ENCODE measurements at regions not wholly inside any gene's neighbourhood (a gene's known extent, or its start where the extent isn't known, plus 50 kb on each side); places are given as distances from the start of the nearest gene placed in this dataset.
A peak's percentile ranks its signal among the peaks of the same experiment; 100 is the strongest.
"Not testable (repeated sequence)": the region's sequence is repeated elsewhere in the genome, so short reads cannot be mapped to it uniquely, and the experiment has no call there.

DNA sequence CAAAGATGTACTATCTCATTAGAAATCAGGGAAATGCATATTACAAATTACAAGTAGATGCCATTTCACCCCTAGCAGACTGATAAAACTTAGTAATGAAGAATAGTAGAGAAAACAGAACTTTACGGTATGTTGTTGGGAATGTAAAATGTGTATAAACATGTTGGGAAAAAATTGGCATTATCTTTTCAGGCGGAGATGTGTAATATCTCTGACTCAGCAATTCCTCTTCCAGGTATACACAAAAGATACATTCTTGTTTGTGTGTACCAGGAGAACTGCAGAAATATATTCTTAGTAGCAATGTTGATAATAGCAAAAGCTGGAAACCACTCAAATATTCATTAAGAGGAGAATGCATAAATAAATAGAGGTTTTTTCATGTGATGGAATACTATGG is 204.5 kb downstream of the LPIN1 start:
- ATAC-seq: no peak
- no peak overlapping the region for H3K27ac Mint-ChIP-seq
- H3K9me3 Mint-ChIP-seq: no peaks in the 10 kb centered on the region
- no peaks in the 10 kb centered on the region for H3K36me3 Mint-ChIP-seq
- H3K4me3 Mint-ChIP-seq: no peak overlapping the region
- H3K4me1 Mint-ChIP-seq (ENCODE audit: low read depth in 2 of 2): peaks cover 0 to 3% of the 10 kb centered on the region in 2 donors
- no peak for DNase-seq (ENCODE audit: low spot score)
- H3K27me3 Mint-ChIP-seq: peaks cover 22 to 28% of the 10 kb centered on the region in 2 donors

DNA sequence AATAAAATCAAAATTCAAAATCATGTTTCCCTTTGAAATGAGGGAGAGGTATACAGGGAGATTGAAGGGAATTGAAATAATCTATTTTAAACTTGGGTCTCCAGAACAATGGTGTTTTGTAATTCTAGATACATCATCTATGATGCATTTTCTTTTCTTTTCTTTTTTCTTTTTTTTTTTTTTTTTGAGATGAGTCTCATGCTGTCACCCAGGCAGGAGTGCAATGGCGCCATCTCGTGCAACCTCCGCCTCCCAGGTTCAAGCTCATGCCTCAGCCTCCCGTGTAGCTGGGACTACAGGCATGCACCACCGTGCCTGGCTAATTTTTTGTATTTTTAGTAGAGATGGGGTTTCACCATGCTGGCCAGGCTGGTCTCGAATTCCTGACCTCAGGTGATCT is 205.1 kb downstream of the LPIN1 start:
- H3K27ac Mint-ChIP-seq; ATAC-seq; DNase-seq (ENCODE audit: low spot score); H3K4me1 Mint-ChIP-seq (ENCODE audit: low read depth in 2 of 2); H3K36me3 Mint-ChIP-seq; H3K9me3 Mint-ChIP-seq; H3K4me3 Mint-ChIP-seq: not testable (repeated sequence)
- H3K27me3 Mint-ChIP-seq: peaks cover 26 to 34% of the 10 kb centered on the region in 2 donors

DNA sequence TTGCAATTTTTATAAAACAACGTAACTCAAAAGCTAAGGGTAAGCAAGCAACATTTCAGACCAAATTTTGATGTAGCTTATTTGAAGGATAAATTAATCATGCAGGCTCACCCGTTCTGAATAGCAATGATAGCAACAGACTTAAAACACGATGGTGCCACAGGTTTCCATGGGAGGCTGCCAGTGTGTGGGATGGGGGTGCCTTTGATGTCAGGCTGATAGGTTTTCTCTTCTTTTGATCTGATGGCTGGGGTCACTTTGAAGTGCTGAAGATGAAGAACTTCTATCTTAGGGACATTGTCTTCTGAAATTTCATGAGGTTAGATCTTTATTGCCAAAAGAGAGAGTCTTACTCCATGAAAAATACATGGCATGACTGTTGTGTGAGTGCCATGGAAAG is 206.8 kb downstream of the LPIN1 start:
- no peak overlapping the region for H3K27ac Mint-ChIP-seq
- ATAC-seq (no peak), DNase-seq (ENCODE audit: low spot score) (no peak)
- H3K36me3 Mint-ChIP-seq: no peaks in the 10 kb centered on the region
- H3K27me3 Mint-ChIP-seq: peaks cover 30 to 43% of the 10 kb centered on the region in 2 donors
- H3K9me3 Mint-ChIP-seq: no peaks in the 10 kb centered on the region
- no peak overlapping the region for H3K4me3 Mint-ChIP-seq
- peaks cover 0 to 3% of the 10 kb centered on the region in 2 donors for H3K4me1 Mint-ChIP-seq (ENCODE audit: low read depth in 2 of 2)

DNA sequence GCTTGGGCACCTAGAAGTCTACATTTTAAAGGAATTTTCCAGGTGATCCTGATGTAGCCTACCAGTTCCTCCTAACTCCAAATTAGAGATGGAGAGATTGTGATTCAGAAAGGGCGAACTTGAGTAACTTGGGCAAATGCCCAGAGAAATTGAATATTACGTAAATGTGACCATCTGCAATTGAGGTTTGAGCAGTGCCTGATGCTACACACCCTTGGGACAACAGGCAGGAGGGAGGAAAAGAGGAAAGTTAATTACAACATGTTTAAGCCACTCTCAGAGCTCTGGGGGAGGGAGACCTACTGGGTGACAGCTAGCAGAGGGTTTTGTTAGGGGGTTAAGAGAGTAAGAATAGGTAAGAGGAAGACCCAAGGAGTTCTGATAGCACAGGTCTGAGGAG is 208.9 kb downstream of the LPIN1 start:
- Mint-ChIP-seq H3K9me3 (no peaks in the 10 kb centered on the region), H3K4me1 (ENCODE audit: low read depth in 2 of 2) (peaks cover 0 to under 1% of the 10 kb centered on the region in 2 donors), H3K27me3 (peaks cover 36 to 57% of the 10 kb centered on the region in 2 donors), H3K36me3 (no peaks in the 10 kb centered on the region), H3K4me3 (no peak overlapping the region), H3K27ac (no peak overlapping the region)
- ATAC-seq (no peak), DNase-seq (ENCODE audit: low spot score) (no peak)

DNA sequence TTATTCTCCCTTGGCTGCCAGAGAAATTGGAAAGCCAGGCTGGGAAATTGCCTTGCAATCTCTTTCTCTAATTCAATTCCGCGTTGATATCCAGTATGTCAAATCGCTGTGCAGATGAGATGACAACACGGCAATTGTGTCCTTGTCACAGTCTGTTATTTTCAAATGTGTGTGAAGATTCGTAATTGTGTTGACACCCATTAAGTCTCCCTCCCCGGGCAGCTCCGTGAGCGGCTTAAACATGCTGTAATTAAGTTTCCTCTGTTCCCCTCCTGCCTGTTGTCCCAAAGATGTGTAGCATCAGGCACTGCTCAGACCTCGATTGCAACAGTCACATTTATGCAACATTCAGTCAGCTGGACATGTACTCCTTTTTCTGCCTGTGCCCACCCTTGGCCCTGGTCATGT is 209.5 kb downstream of the LPIN1 start:
- no peak overlapping the region for H3K27ac Mint-ChIP-seq
- no peaks in the 10 kb centered on the region for H3K9me3 Mint-ChIP-seq
- no peak for DNase-seq (ENCODE audit: low spot score)
- no peak overlapping the region for H3K4me3 Mint-ChIP-seq
- no peaks in the 10 kb centered on the region for H3K4me1 Mint-ChIP-seq (ENCODE audit: low read depth in 2 of 2)
- H3K27me3 Mint-ChIP-seq: peaks cover 36 to 57% of the 10 kb centered on the region in 2 donors
- no peak for ATAC-seq
- H3K36me3 Mint-ChIP-seq: no peaks in the 10 kb centered on the region

DNA sequence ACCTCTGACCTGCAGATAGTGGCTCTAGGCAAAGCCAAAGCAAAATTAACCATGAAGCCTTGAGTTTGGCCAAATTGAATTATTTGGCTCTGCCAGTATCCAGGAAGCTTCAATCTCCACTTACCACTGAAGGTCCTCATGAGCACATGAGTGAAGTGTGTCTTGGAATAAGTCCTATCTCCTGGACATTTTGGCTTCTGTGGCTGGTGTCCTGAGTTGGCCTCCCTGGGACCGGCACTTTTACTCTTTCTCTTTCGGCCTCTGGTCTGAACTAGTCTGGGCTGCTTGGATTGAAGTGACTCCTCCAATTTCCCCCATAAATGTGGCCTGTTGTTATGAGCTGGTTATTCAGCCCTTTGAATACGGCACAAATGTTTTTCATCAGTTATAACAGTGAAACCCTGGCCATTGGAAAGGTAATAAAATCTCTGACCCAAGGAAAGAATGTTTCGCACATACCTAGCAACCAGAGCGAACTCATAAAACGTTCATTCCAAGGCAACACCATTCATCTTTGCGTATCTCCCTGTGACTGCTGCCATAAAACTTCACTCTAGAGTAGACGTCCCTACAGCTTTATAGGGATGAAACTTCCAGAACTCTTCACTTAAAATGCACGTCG is 216.4 kb downstream of the LPIN1 start:
- H3K27ac Mint-ChIP-seq: no peak overlapping the region
- H3K27me3 Mint-ChIP-seq: peaks cover 20 to 32% of the 10 kb centered on the region in 2 donors
- peaks cover 4% of the 10 kb centered on the region for H3K36me3 Mint-ChIP-seq
- no peak overlapping the region for H3K4me3 Mint-ChIP-seq
- H3K9me3 Mint-ChIP-seq: no peaks in the 10 kb centered on the region
- DNase-seq (ENCODE audit: low spot score) (no peak), ATAC-seq (no peak)
- H3K4me1 Mint-ChIP-seq (ENCODE audit: low read depth in 2 of 2): no peaks in the 10 kb centered on the region

DNA sequence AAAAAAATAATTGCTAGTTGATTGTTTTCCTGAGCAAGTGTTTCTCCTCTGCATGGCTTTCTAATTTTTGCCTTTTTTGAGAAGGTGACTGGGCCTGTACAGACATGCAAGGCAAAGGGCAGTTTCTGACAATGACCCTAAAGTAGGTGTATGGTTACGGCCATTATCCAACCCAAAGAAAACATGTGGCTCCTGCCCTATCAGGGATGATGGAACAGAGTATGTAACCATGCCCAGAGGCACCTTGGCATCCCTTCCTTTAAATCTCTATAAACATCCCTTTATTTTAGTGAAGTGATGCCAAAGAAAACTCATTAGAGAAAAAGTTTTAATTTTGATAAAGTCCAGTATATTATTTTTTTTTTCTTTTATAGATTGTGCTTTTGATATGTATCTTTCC is 217.5 kb downstream of the LPIN1 start:
- no peak overlapping the region for H3K27ac Mint-ChIP-seq
- peaks cover 4% of the 10 kb centered on the region for H3K36me3 Mint-ChIP-seq
- H3K9me3 Mint-ChIP-seq: no peaks in the 10 kb centered on the region
- ATAC-seq (no peak), DNase-seq (ENCODE audit: low spot score) (no peak)
- H3K4me1 Mint-ChIP-seq (ENCODE audit: low read depth in 2 of 2): no peaks in the 10 kb centered on the region
- H3K27me3 Mint-ChIP-seq: peaks cover 23 to 30% of the 10 kb centered on the region in 2 donors
- H3K4me3 Mint-ChIP-seq: no peak overlapping the region

DNA sequence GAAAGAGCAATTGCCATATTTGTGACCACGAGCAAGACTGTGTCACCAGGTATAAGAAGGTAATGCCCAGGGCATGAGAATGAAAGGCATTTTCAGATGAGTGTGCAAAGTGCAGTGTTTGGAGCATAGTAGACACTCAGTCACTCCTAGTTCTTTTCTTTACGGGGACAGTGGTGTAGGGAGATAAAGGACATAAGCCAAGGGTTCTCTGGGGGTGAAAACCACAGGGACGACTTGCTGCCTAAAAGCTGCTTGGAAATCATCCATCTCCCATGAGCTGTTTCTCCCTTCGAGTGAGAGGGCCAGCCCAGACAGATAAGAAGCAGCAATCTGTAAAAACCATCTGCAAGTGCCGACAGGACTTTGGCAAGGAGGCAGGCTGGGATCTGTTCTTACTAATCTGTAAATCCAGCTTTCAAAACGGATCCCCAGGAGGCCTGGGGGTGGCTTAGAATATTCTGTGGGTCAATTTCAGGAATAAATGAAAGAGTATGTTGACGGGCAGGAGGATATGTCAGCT is 221.6 kb downstream of the LPIN1 start:
- ATAC-seq: no peak
- no peak overlapping the region for H3K4me3 Mint-ChIP-seq
- no peaks in the 10 kb centered on the region for H3K4me1 Mint-ChIP-seq (ENCODE audit: low read depth in 2 of 2)
- peaks cover 36% of the 10 kb centered on the region for H3K36me3 Mint-ChIP-seq
- H3K27ac Mint-ChIP-seq: no peak overlapping the region
- peaks cover 33 to 55% of the 10 kb centered on the region in 2 donors for H3K27me3 Mint-ChIP-seq
- peaks cover 3% of the 10 kb centered on the region for H3K9me3 Mint-ChIP-seq
- no peak for DNase-seq (ENCODE audit: low spot score)

DNA sequence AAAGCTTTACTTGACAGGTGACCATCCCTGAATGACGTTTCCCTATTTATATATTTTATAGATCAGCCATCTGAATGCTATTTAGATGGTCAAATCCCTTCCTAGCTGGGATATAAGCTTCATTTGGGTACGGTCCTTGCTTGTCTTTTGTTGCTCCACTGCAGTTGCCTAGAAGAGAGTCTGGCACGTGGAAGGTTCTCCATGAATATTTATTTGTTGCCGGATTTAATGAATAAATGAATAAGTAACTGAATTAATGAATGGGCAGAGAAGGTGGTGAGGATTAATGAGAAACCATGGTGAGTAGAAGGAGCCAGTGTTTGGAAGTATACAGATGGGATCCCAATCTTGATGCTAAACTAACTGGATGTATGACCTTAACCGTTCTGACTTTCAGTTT is 222.1 kb downstream of the LPIN1 start:
- Mint-ChIP-seq H3K36me3 (peaks cover 41% of the 10 kb centered on the region), H3K9me3 (peaks cover 5% of the 10 kb centered on the region), H3K27ac (no peak overlapping the region), H3K4me3 (no peak overlapping the region), H3K4me1 (ENCODE audit: low read depth in 2 of 2) (no peaks in the 10 kb centered on the region), H3K27me3 (peaks cover 31 to 60% of the 10 kb centered on the region in 2 donors)
- DNase-seq (ENCODE audit: low spot score) (no peak), ATAC-seq (no peak)

DNA sequence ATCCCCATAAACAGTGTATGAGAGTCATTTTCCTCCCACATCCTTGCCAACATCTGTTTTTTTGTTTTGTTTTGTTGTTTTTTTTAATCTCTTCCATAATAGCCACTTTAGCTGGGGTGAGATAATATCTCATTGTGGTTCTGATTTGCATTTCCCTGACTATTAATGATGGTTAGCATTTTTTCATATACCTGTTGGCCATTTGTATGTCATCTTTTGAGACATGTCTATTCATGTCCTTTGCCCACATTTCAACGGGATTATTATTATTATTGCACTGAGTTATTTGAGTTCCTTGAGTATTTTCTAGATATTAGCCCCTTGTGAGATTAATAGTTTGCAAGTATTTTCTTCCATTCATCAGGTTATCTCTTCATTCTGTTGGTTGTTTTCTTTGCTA is 223.3 kb downstream of the LPIN1 start:
- Mint-ChIP-seq H3K4me1 (ENCODE audit: low read depth in 2 of 2) (no peaks in the 10 kb centered on the region), H3K27me3 (peaks cover 33 to 61% of the 10 kb centered on the region in 2 donors), H3K27ac (no peak overlapping the region), H3K36me3 (peaks cover 50% of the 10 kb centered on the region), H3K4me3 (no peak overlapping the region), H3K9me3 (peaks cover 6% of the 10 kb centered on the region)
- ATAC-seq (no peak), DNase-seq (ENCODE audit: low spot score) (no peak)

DNA sequence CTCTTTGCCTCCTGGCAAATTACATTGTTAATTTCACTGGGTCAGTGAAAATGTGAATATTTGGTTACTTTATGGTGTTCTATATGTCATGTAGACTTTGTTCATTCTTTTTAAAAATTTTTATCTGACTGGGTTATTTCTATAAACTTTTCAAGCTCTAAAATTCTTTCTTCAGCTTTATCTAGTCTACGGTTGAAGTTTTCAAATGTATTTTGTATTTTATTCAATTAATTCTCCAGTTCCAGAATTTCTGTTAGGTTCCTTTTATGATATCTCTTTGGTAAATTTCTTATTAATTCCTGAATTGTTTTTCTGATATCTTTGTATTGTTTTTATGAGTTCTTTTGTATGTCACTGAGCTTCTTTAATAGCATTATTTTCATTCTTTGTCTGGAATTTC is 228.1 kb downstream of the LPIN1 start:
- Mint-ChIP-seq H3K36me3 (peaks cover 63% of the 10 kb centered on the region), H3K9me3 (peaks cover 10% of the 10 kb centered on the region), H3K27me3 (peaks cover 55 to 78% of the 10 kb centered on the region in 2 donors), H3K4me3 (no peak overlapping the region), H3K4me1 (ENCODE audit: low read depth in 2 of 2) (no peaks in the 10 kb centered on the region), H3K27ac (no peak overlapping the region)
- ATAC-seq: no peak
- DNase-seq (ENCODE audit: low spot score): no peak

DNA sequence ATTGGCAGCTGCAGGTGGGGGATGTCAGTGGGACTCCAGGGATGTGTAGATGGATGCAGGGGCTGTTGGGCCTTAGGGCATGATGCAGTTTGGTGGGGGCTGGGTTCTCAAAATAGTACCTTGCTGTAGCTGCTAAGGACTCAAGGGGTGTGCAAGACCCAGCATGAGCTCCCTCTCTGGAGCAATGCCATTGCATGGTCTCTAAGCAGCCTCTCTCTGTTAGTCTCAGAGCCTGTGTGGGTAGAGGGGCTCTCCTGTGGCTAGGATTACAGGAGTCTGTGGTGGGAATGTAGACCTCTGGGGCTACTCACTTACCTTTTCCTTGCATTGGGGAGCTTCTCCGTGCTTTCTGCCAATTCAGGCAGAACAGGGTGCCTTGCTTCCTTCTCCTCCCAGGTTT is 228.9 kb downstream of the LPIN1 start:
- Mint-ChIP-seq H3K36me3 (peaks cover 57% of the 10 kb centered on the region), H3K27ac (no peak overlapping the region), H3K4me3 (no peak overlapping the region), H3K27me3 (peaks cover 52 to 75% of the 10 kb centered on the region in 2 donors), H3K9me3 (peaks cover 10% of the 10 kb centered on the region), H3K4me1 (ENCODE audit: low read depth in 2 of 2) (no peaks in the 10 kb centered on the region)
- no peak for DNase-seq (ENCODE audit: low spot score)
- no peak for ATAC-seq

DNA sequence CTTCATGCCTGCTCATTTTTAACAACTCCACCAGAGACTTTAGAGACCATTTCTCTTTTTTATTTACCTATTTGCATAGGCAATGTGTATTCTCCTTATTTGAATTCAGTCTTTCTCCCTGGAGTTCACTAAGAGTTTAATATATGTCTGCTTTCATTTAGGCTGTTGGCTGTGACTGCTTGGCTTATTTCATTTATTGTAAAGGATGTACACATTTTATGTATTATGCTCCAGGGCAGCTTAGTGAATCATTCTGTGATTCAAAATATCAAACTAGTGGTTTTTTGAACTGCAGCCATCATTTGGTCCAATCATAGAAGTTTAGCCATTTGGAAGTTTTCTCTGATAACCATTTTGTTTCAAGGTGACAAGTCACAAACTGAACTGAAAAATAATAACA is 229.6 kb downstream of the LPIN1 start:
- peaks cover 52 to 68% of the 10 kb centered on the region in 2 donors for H3K27me3 Mint-ChIP-seq

DNA sequence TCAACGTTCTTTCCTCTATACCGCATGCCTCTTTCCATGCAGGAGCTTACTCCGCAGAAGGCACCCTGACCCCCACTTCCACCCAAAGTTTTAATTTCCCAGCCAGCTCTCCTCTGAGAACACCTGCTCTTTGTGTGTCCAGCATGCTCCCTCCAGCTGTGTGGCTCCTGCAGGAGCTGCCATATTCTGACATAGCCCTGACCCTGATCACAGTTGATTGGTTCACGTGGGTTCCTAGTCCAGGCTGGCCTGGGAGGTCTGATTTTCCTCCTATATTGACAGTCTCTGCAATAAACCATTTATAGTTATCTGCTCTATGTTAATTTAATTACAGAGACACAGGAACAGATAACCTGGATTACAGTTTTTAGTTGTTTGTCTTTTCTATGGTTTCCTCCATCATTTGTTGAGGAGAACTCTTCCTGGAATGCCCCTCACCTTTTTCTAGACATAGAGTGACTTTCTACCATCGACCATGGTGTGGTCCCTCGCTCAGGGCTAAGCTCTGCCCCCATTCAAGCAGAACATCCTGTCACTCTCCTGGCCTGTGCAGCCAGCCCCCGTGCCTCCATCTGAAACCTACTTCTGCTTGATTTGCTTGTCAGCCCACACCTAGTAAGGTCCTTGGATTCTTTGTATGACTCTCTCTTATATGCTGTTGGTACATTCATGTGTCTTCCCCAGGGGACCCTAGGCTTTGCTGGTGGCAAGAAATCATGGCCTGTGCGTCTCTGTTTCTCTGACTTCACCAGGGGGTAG is 231.5 kb downstream of the LPIN1 start:
- ATAC-seq: no peak
- H3K4me3 Mint-ChIP-seq: no peak overlapping the region
- peaks cover 36% of the 10 kb centered on the region for H3K36me3 Mint-ChIP-seq
- H3K27me3 Mint-ChIP-seq: peaks cover 36 to 50% of the 10 kb centered on the region in 2 donors
- peak overlapping the region in 1 of 2 donors; percentile 11 for H3K27ac Mint-ChIP-seq
- H3K4me1 Mint-ChIP-seq (ENCODE audit: low read depth in 2 of 2): no peaks in the 10 kb centered on the region
- no peak for DNase-seq (ENCODE audit: low spot score)
- peaks cover 7% of the 10 kb centered on the region for H3K9me3 Mint-ChIP-seq

More for the DNA sequence above, 229.6 kb downstream of the LPIN1 start:
- DNase-seq (ENCODE audit: low spot score): no peak
- peaks cover 10% of the 10 kb centered on the region for H3K9me3 Mint-ChIP-seq
- H3K4me1 Mint-ChIP-seq (ENCODE audit: low read depth in 2 of 2): no peaks in the 10 kb centered on the region
- no peak overlapping the region for H3K4me3 Mint-ChIP-seq
- H3K27ac Mint-ChIP-seq: no peak overlapping the region
- ATAC-seq: no peak
- peaks cover 50% of the 10 kb centered on the region for H3K36me3 Mint-ChIP-seq

All from natural killer cell treated with Interleukin-12 subunit alpha and Interleukin-12 subunit beta and Interleukin-15 and Interleukin-18, amount 100 ng/mL, for 72 hours (primary cell).